HG02623 (cell line): ENCODE measurements at regions not wholly inside any gene's neighbourhood (a gene's known extent, or its start where the extent isn't known, plus 50 kb on each side); places are given as distances from the start of the nearest gene placed in this dataset.
"Not testable (repeated sequence)": the region's sequence is repeated elsewhere in the genome, so short reads cannot be mapped to it uniquely, and the experiment has no call there.

Experiments
- ATAC-seq: cut with Tn5 transposase; IDR thresholded peaks from one replicate; pipeline ENCODE4 v1.9.1; 2021; ENCODE audit warnings: moderate library complexity; ENCODE audit not compliant: unreplicated experiment

- ATAC-seq, result no peak
These were observed 57.1 kb upstream of the EOMES start for GRCh38 chr3:27779176-27779575.

DNA sequence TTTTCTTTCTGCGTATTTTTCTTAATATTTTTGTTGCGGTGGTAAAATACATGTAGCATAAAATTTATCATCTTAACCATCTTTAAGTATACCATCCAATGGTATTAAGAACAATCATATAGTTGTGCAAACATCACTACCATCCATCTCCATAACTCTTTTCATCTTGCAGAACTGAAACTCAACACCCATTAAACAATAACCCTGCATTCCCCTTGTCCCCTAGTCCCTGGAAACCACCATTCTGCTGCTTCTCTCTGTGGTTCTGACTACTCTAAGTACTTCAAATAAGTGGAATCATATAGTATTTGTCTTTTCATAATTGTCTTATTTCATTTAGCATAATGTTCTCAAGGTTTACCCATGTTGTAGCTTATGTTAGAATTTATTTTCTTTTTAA is 67.3 kb upstream of the EOMES start:
- ATAC-seq, result no peak

DNA sequence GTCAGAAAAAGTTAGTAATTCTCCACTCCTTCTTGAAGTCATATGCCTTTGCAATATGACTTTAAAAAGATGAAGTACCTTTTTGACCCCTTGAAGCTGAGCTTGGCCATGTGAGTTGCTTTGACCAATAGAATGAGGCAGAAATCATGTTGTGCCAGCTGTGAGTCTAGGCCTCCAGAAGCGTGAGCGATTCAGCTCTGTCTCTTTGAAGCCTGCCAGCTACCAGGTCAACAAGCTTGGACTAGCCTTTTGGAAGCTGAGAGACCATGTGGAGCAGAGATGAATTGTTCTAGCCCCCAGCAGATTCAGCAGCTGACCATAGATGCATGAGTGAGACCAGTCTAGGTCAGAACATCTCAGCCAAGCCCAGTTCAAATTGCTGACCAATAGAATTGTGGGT is 69.8 kb upstream of the EOMES start:
- no peak for ATAC-seq

DNA sequence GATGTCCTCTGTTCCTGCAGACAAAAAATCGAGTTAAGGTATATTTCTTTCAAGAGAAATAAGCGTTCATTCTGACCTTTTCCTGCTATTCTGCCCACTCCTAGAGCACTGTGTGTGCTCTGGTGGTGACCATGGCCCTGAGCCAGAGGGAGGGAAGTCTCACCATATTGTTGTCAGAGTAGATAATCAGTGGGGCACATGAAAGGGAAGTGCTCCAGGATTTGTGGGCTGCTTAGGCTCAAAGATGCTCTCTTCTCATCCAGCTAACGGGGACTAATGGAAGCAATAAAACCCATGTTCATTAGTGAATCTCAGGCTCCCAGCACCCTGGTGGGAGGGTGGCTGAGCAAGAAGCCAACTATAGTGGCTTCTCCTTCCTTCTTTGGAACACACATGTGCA is 70.7 kb upstream of the EOMES start:
- ATAC-seq, result no peak

DNA sequence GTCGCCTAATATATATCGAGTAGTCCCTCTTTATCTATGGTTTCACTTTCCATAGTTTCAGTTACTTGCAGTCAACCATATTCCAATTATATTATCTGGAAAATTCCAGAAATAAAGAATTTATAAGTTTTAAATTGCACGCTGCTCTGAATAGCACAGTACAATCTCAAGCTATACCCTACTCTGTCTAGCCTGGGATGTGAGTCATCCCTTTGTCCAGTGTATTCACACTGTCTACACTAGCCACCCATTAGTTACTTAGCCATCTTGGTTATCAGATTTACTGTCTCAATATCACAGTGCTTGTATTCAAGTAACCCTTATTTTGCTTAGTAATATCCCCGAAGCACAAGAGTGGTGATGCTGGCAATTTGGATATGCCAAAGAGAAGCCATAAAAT is 72.1 kb upstream of the EOMES start:
- ATAC-seq, result no peak

DNA sequence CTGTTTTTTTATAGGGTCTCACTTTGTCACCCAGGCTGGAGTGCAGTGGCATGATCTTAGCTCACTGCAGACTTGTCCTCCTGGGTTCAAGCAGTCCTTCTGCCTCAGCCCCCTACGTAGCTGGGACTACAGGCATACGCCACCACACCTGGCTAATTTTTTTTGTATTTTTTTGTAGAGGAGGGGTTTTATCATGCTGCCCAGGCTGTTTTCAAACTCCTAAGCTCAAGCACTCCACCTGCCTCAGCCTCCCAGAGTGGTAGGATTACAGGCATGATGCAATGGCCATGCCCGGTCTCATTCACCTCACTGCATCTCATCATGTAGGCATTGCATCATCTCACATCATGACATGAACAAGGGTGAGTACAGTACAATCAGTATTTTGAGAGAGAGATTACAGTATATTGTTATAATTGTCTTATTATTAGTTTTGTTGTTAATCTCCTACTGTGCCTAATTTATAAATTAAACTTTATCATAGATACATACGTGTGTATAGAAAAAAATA is 74.3 kb upstream of the EOMES start:
- no peak for ATAC-seq

DNA sequence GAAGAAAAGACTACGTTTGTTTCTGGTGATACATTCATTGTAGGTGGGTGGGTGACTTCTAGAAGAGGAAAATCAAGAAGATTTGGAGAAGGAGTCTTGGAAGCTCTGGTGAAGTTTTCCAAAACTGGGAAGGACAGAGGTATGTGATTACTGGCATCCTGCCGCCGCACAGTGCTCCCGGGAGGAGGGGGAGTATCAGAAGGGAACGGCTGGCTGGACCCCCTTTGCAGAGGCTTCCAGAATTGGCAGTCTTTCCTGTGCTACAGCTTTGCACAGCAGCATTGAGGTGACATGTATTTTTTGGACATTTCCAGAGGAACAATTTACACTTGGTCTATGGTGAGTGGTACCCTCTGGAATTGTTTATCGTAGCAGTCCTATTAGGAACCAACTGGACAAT is 75.7 kb upstream of the EOMES start:
- no peak for ATAC-seq

GRCh38 chr3:27800261-27800660 is 78.1 kb upstream of the EOMES start:
- no peak for ATAC-seq

GRCh38 chr3:27802425-27802824 is 80.3 kb upstream of the EOMES start:
- ATAC-seq, result no peak

- ATAC-seq, result no peak
These were observed 80.7 kb upstream of the EOMES start for GRCh38 chr3:27802849-27803248.

GRCh38 chr3:27805282-27805681 is 83.2 kb upstream of the EOMES start:
- no peak for ATAC-seq

GRCh38 chr3:27813255-27813654 is 91.1 kb upstream of the EOMES start:
- ATAC-seq, result no peak

DNA sequence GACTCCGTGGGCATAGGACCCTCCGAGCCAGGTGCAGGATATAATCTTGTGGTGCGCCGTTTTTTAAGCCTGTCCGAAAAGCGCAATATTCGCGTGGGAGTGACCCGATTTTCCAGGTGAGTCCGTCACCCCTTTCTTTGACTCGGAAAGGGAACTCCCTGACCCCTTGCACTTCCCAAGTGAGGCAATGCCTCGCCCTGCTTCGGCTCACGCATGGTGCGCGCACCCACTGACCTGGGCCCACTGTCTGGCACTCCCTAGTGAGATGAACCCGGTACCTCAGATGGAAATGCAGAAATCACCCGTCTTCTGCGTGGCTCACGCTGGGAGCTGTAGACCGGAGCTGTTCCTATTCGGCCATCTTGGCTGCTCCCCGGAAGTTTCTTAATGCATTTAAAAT is 99.5 kb upstream of the EOMES start:
- ATAC-seq, result not testable (repeated sequence)

DNA sequence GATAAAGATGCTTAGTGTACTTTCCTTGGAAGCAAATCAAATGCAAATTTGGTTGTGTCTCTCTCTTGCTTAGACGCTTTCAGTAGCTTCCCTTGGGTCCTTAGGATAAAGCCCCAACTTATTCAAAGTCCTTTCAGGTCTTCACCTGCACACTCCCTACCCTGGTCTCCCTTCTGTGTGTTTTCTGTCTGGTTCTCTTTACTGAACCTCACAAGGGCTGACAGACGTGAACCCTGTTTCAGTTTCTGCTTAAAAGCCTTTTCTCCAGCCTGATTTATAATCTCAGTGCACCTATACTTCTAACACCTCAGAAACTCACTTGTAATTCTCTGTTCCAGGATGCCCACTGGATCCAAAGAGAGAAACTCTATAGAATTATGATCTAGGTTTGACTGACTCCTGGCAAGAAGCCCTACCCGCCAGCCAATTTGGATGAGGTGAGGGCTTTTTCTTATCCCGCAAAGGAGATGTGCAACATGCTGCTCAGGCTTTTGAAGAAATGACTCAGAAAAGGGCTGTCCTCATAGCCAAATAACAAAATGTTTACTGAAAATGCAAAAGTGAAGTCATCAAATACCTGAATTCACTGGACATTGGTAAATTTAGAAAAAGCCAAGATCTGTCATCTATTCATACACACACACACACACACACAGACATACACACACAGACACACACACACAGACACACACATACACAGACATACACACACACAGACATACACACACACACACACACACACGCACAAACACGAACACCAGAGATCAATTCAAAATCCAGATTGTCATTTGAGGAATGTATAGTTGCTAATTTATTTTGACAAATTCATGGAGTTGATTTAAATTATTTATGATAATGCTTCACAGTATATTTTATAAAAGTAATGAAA is 102.4 kb upstream of the EOMES start:
- no peak for ATAC-seq

DNA sequence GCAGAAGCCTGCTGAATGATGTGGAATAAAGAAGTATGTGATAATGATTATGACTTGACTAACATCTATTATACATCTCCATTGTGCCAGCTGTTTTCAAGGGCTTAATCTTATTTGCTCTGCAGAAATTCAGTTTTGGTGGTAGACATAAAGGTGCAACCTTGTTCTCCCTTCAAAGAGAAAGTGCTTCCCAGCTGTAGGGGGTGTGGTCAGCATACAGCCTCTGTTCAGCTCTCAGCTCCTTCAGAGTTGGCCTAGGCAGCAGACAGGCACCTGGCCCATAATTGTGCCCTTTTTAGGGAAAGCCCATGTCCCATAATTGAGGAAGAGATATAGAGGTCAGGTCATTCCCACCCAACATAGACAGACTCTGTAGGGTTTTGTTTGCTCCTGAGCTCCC is 104.3 kb upstream of the EOMES start:
- no peak for ATAC-seq

DNA sequence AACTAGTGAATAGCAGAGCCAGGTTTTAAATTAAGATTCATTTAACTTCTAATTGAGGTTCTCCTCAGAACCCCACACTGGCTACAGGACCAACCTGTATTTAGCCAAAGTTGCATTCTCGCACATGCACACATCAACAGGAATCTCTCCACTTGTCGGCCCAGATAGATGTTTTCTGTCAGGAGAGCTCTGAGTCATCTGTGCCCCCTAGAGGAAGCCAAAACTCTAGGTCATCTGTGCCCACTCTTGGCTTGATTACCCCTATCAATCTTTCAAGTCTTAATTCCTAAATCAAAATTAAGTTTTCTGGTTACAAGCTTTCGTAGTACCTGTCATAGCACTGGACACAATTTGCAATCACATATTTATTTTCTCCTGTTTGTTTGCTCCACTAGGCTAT is 104.9 kb upstream of the EOMES start:
- ATAC-seq, result no peak

- no peak for ATAC-seq
These were observed 118.9 kb upstream of the EOMES start for GRCh38 chr3:27840807-27841594.

GRCh38 chr3:27844052-27844675 is 122.0 kb upstream of the EOMES start:
- no peak for ATAC-seq

DNA sequence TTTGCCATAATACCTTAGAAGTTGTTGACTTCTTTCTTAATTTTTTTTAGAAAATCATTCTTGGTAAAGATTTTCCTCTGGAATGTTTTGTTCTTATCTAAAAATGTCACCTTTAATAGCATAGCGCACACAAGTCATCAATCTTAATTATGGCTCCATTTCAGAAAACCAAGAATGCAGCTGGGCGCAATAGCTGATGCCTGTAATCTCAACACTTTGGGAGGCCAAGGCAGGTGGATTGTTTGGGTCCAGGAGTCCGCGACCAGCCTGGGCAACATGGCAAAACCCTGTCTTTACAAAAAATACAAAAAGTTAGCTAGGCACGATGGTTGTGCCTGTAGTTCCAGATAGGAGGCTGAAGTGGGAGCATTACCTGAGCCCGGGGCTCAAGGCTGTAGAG is 125.6 kb upstream of the EOMES start:
- no peak for ATAC-seq

- no peak for ATAC-seq
These were observed 126.7 kb upstream of the EOMES start for GRCh38 chr3:27848826-27849225.

DNA sequence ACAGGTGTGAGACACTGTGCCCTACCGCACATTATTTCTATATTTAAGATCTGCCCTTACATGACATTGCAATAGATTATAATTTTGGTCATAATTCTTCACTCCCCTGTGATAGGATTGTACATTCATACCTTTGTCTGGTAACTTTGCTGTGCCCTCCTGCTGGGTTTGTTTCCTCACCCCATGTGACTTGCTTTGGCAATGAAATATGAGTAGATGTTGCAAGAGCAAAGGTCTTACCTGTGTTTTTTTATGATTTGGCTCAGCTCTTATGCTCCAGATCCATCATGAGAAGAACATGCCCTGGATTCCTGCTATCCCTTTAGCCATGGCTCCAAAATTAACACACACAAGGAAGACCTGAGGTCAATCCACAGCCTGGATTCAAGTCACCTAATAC is 137.7 kb upstream of the EOMES start:
- no peak for ATAC-seq
